GM23338 (cell line): ENCODE measurements at regions not wholly inside any gene's neighbourhood (a gene's known extent, or its start where the extent isn't known, plus 50 kb on each side); places are given as distances from the start of the nearest gene placed in this dataset.

Experiments
- CREB1 ChIP-seq: fragments of 250-450 bp; sonication (Bioruptor Pico); IDR thresholded peaks from 2 replicates; pipeline ENCODE4 v1.5.0; 2020; ENCODE audit warnings: low read depth, mild to moderate bottlenecking, moderate library complexity
- CTCF ChIP-seq, 2 experiments: fragments of 200-600 bp in 1 of 2; sonication (generic) in 1 of 2; conservative IDR thresholded peaks; 2 replicates each; pipeline versions ENCODE4 v1.5.1 to v1.6.1; 2016 to 2017; ENCODE audit warnings: antibody characterized with exemption in 2 of 2, low read depth in 2 of 2, mild to moderate bottlenecking in 2 of 2, moderate library complexity in 1 of 2
- ETS1 ChIP-seq: IDR thresholded peaks from 2 replicates; pipeline ENCODE4 v1.6.1; 2016; ENCODE audit warnings: antibody characterized with exemption
- EZH2 ChIP-seq: fragments of 200-600 bp; sonication (generic); IDR thresholded peaks from one replicate; pipeline ENCODE4 v1.8.0; 2017; ENCODE audit warnings: antibody characterized with exemption, mild to moderate bottlenecking, low read depth; ENCODE audit not compliant: unreplicated experiment
- EZH2phosphoT487 ChIP-seq: fragments of 200-600 bp; sonication (generic); IDR thresholded peaks from one replicate; pipeline ENCODE4 v1.8.1; 2018; ENCODE audit warnings: antibody characterized with exemption; ENCODE audit not compliant: unreplicated experiment
- POLR2AphosphoS5 ChIP-seq: IDR thresholded peaks from 2 replicates; pipeline ENCODE4 v1.6.1; 2016; ENCODE audit warnings: antibody characterized with exemption, low read depth
- REST ChIP-seq: IDR thresholded peaks from one replicate; pipeline ENCODE4 v1.6.1; 2018; ENCODE audit warnings: antibody characterized with exemption; ENCODE audit not compliant: unreplicated experiment

- TF ChIP-seq REST: no peak
- no peak for TF ChIP-seq CTCF (conservative IDR thresholded peaks at IDR 0.05; ENCODE audit: low read depth in 2 of 2)
- no peak for TF ChIP-seq EZH2phosphoT487
- TF ChIP-seq CREB1 (CRISPR knock-in tag): no peak
- TF ChIP-seq EZH2: no peak
- TF ChIP-seq POLR2AphosphoS5: no peak
- no peak for TF ChIP-seq ETS1
Measured at GRCh38 chr3:78253860-78254259, 1214.0 kb downstream of the ROBO2 start.
